BE2C (cell line): ENCODE measurements at regions not wholly inside any gene's neighbourhood (a gene's known extent, or its start where the extent isn't known, plus 50 kb on each side); places are given as distances from the start of the nearest gene placed in this dataset.

Source experiments
- DNase-seq: peaks from one replicate; pipeline ENCODE4 v3.0.0-alpha.2; 2020
- H3K27me3 ChIP-seq: fragments of 250-450 bp; sonication (Bioruptor Pico); 2 replicates; pipeline ENCODE4 v1.5.1; 2020; ENCODE audit warnings: mild to moderate bottlenecking
- H3K36me3 ChIP-seq: fragments of 250-450 bp; sonication (Bioruptor Pico); 2 replicates; pipeline ENCODE4 v1.5.1; 2020; ENCODE audit warnings: mild to moderate bottlenecking
- H3K4me1 ChIP-seq: fragments of 250-450 bp; sonication (Bioruptor Pico); 2 replicates; pipeline ENCODE4 v1.5.1; 2020
- H3K4me3 ChIP-seq: 2 replicates; pipeline ENCODE4 v1.5.1; 2011; ENCODE audit warnings: low read depth, low read length
- H3K9me3 ChIP-seq: fragments of 250-450 bp; sonication (Bioruptor Pico); 2 replicates; pipeline ENCODE4 v1.5.1; 2020
- CTCF ChIP-seq: IDR thresholded peaks from 2 replicates; pipeline ENCODE4 v1.5.1; 2012; ENCODE audit warnings: mild to moderate bottlenecking, low read depth, low read length

GRCh38 chr5:154567155-154567554 is 89.1 kb upstream of the HAND1 start:
- H3K4me3 ChIP-seq, result no peak overlapping the region
- no peak for TF ChIP-seq CTCF
- H3K4me1 ChIP-seq, result peaks cover 5% of the 10 kb centered on the region; the same call in 1 of the 2 replicates
- no peaks in the 10 kb centered on the region for H3K36me3 ChIP-seq
- DNase-seq, result no peak
- H3K27me3 ChIP-seq, result no peaks in the 10 kb centered on the region
- H3K9me3 ChIP-seq, result no peaks in the 10 kb centered on the region

- Histone ChIP-seq H3K4me1 (peaks cover 2% of the 10 kb centered on the region; the same call in 1 of the 2 replicates), H3K36me3 (no peaks in the 10 kb centered on the region), H3K4me3 (no peak overlapping the region), H3K27me3 (no peaks in the 10 kb centered on the region), H3K9me3 (no peaks in the 10 kb centered on the region)
- DNase-seq, result no peak
- TF ChIP-seq CTCF, result no peak
Measured at GRCh38 chr5:154566146-154566680, 88.2 kb upstream of the HAND1 start.

- no peaks in the 10 kb centered on the region for H3K27me3 ChIP-seq
- H3K9me3 ChIP-seq, result no peaks in the 10 kb centered on the region
- H3K4me3 ChIP-seq, result no peak overlapping the region
- 0 out of 2 replicates have a peak, but pooled peaks cover 2% of the 10 kb centered on the region for H3K4me1 ChIP-seq
- no peaks in the 10 kb centered on the region for H3K36me3 ChIP-seq
- DNase-seq, result no peak
- no peak for TF ChIP-seq CTCF
Measured at GRCh38 chr5:154565123-154565522, 87.1 kb upstream of the HAND1 start.

- no peak for TF ChIP-seq CTCF
- no peaks in the 10 kb centered on the region for H3K4me1 ChIP-seq
- H3K9me3 ChIP-seq, result no peaks in the 10 kb centered on the region
- H3K36me3 ChIP-seq, result no peaks in the 10 kb centered on the region
- H3K27me3 ChIP-seq, result no peaks in the 10 kb centered on the region
- no peak overlapping the region for H3K4me3 ChIP-seq
- no peak for DNase-seq
Measured at GRCh38 chr5:154562244-154562880, 84.3 kb upstream of the HAND1 start.

- no peaks in the 10 kb centered on the region for H3K27me3 ChIP-seq
- no peak overlapping the region for H3K4me3 ChIP-seq
- no peak for TF ChIP-seq CTCF
- no peaks in the 10 kb centered on the region for H3K36me3 ChIP-seq
- DNase-seq, result no peak
- H3K4me1 ChIP-seq, result no peaks in the 10 kb centered on the region
- no peaks in the 10 kb centered on the region for H3K9me3 ChIP-seq
Measured at GRCh38 chr5:154559398-154560276, 81.6 kb upstream of the HAND1 start.
